Kidney capillary endothelial cell (primary cell): ENCODE measurements at regions not wholly inside any gene's neighbourhood (a gene's known extent, or its start where the extent isn't known, plus 50 kb on each side); places are given as distances from the start of the nearest gene placed in this dataset.
A peak's percentile ranks its signal among the peaks of the same experiment; 100 is the strongest.

Experiments
- DNase-seq: peaks from one replicate; pipeline ENCODE4 v3.0.0-alpha.2; 2018; ENCODE audit warnings: low spot score

GRCh38 chr10:28250782-28251181 is 52.1 kb downstream of the MPP7 start:
- peak; percentile 33 for DNase-seq

- DNase-seq, result no peak
Measured at GRCh38 chr10:28250358-28250757, 52.5 kb downstream of the MPP7 start.

- no peak for DNase-seq
Measured at GRCh38 chr10:28249512-28249911, 53.4 kb downstream of the MPP7 start.

- peak; percentile 11 for DNase-seq
Measured at GRCh38 chr10:28248092-28248491, 54.8 kb downstream of the MPP7 start.

GRCh38 chr10:28246023-28246422 is 56.8 kb downstream of the MPP7 start:
- no peak for DNase-seq

- DNase-seq, result no peak
Measured at GRCh38 chr10:28243923-28244322, 58.9 kb downstream of the MPP7 start.

- DNase-seq, result no peak
Measured at GRCh38 chr10:28242555-28243204, 60.2 kb downstream of the MPP7 start.

- DNase-seq, result peak; percentile 46
Measured at GRCh38 chr10:28241741-28242399, 61.0 kb downstream of the MPP7 start.

GRCh38 chr10:28240400-28240799 is 62.5 kb downstream of the MPP7 start:
- no peak for DNase-seq

- DNase-seq, result no peak
Measured at GRCh38 chr10:28236591-28236990, 66.3 kb downstream of the MPP7 start.

GRCh38 chr10:28220811-28221210 is 82.1 kb downstream of the MPP7 start:
- no peak for DNase-seq

- no peak for DNase-seq
Measured at GRCh38 chr10:28219251-28219650, 83.6 kb downstream of the MPP7 start.

- no peak for DNase-seq
Measured at GRCh38 chr10:28217848-28218247, 85.0 kb downstream of the MPP7 start.

GRCh38 chr10:28215930-28216329 is 86.9 kb downstream of the MPP7 start:
- no peak for DNase-seq

- DNase-seq, result no peak
Measured at GRCh38 chr10:28214219-28214618, 88.6 kb downstream of the MPP7 start.

GRCh38 chr10:28211759-28212158 is 91.1 kb downstream of the MPP7 start:
- no peak for DNase-seq

- no peak for DNase-seq
Measured at GRCh38 chr10:28207799-28208198, 95.1 kb downstream of the MPP7 start.

GRCh38 chr10:28202941-28203352 is 99.9 kb downstream of the MPP7 start:
- no peak for DNase-seq

GRCh38 chr10:28201410-28202400 is 101.2 kb downstream of the MPP7 start:
- DNase-seq, result no peak

GRCh38 chr10:28200775-28201174 is 102.1 kb downstream of the MPP7 start:
- DNase-seq, result no peak

GRCh38 chr10:28199941-28200340 is 102.9 kb downstream of the MPP7 start:
- no peak for DNase-seq

GRCh38 chr10:28190196-28190595 is 112.7 kb downstream of the MPP7 start:
- DNase-seq, result no peak

GRCh38 chr10:28188526-28188925 is 114.3 kb downstream of the MPP7 start:
- no peak for DNase-seq
